Heart right ventricle (tissue), 16 donors: ENCODE measurements at regions not wholly inside any gene's neighbourhood (a gene's known extent, or its start where the extent isn't known, plus 50 kb on each side); places are given as distances from the start of the nearest gene placed in this dataset.

Experiments
- ATAC-seq, 8 donors: fragments of 200-7000 bp; cut with Tn5 transposase; one replicate each; pipeline ENCODE4 v1.9.1; 2020; ENCODE audit warnings: mild to moderate bottlenecking in 8 of 8, moderate library complexity in 8 of 8, moderate number of reproducible peaks in 1 of 8
- DNase-seq, 2 donors: peaks; one replicate each; pipeline ENCODE4 v3.0.0-alpha.2; 2020
- H3K27ac ChIP-seq, 10 donors: fragments of 200-600 bp; sonication (generic) in 2 of 10; one replicate each; pipeline versions ENCODE4 v1.5.0 to v1.8.0; 2020 to 2022; ENCODE audit warnings: mild to moderate bottlenecking in 3 of 10
- H3K27me3 ChIP-seq, 7 donors: fragments of 200-600 bp; one replicate each; pipeline ENCODE4 v1.8.0; 2021 to 2022; ENCODE audit warnings: mild to moderate bottlenecking in 2 of 7
- H3K36me3 ChIP-seq, 9 donors: fragments of 200-600 bp; sonication (generic) in 1 of 9; one replicate each; pipeline versions ENCODE4 v1.5.0 to v1.8.0; 2020 to 2022; ENCODE audit warnings: mild to moderate bottlenecking in 2 of 9
- H3K4me1 ChIP-seq, 9 donors: fragments of 200-600 bp; sonication (generic) in 1 of 9; one replicate each; pipeline versions ENCODE4 v1.5.0 to v1.8.0; 2020 to 2022; ENCODE audit warnings: mild to moderate bottlenecking in 4 of 9
- H3K4me3 ChIP-seq, 10 donors: fragments of 200-600 bp; sonication (generic) in 2 of 10; one replicate each; pipeline versions ENCODE4 v1.5.0 to v1.8.0; 2020 to 2022; ENCODE audit warnings: mild to moderate bottlenecking in 7 of 10, moderate library complexity in 2 of 10
- H3K9me3 ChIP-seq, 11 donors: fragments of 200-600 bp in 10 of 11; sonication (generic) in 2 of 11; one replicate each; pipeline versions ENCODE4 v1.5.0 to v1.8.0; 2013 to 2022; ENCODE audit warnings: mild to moderate bottlenecking in 2 of 11, control low read depth in 1 of 11, moderate library complexity in 1 of 11
- WGBS, 2 donors: extraction: QIAGEN DNeasy Blood & Tissue Kit; methylation state at CpG; one replicate each; pipeline ENCODE4 v1.1.7; 2013; ENCODE audit warnings: inconsistent platforms in 1 of 2; 5-methylcytosine and 5-hydroxymethylcytosine counted together
- intact Hi-C, 10 donors: fragments of 100-400 bp; cut with DNase I; formaldehyde crosslinking; loops; one replicate each; pipeline versions ENCODE4 v1.11.1 to v1.14.2; 2022
- TF ChIP-seq, protein P1 (sequence below), 9 donors: fragments of 200-600 bp; sonication (generic) in 2 of 9; IDR thresholded peaks; one replicate each; pipeline versions ENCODE4 v1.5.0 to v1.8.0; 2021 to 2022; ENCODE audit warnings: antibody characterized with exemption in 9 of 9, mild to moderate bottlenecking in 5 of 9, moderate library complexity in 1 of 9
- donor health status: Arrhythmogenic right ventricular cardiomyopathy.
- donor health status: ischemic (EF 13 %, LVEDD 7.1; RV severe dilation, severe dysfunction).
- donor health status: healthy with polysubstance abuse.
- donor health status: DM: no; HTN: yes; CAD: no.
- donor health status: DM: no; HTN: no; CAD: no.
- donor health status: ischemic (EF 25% LVEDD 6.9; RV normal size, moderate dysfunction).
- donor health status: ischemic (EF 25% LVEDD 5.7; RV mildly dilated, moderate dysfunction).
- donor health status: healthy.
- donor health status: DM: yes; HTN: yes; CAD: no.
- donor health status: Ischemic cardiomyopathy.
- donor health status: ischemic (EF 35%, LVEDD 5.7; RV mildly dilated, moderate dysfunction).
- donor health status: nonischemic (EF 11% LVEDD 7.7; RV severe dilation, severe dysfunction).
- donor health status: DM: yes; HTN: yes; CAD: no.
- donor health status: PGD.
- donor health status: ischemic (EF 29% LVEDD 5.4; RV normal size, mild dysfunction).
- donor health status: nonischemic (EF 23%, LVEDD 6.1; RV moderate dilation, normal function).

DNA sequence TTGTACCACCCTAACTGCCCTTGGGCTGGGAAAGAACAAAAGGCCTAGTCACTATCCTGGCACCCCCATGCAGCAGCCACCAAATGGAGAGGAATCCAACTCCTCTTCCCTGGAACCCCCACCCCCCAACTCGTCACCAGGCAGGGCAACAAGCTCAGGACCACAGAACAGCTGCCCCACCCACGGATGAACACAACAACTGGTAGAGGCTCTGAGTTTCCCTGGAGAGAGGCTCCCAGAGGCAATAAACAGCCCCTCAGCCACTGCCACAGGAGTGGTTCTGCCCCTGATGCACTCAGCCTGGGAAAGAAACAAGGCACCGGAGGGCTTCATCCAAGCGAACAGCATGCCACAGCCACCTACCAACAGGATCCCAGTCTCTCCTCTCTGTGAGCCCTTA is 778.4 kb upstream of the FAT3 start:
- Histone ChIP-seq H3K9me3 (peaks cover 0 to 7% (median 0%) of the 10 kb centered on the region in 11 donors), H3K27me3 (no peaks in the 10 kb centered on the region), H3K27ac (no peak overlapping the region), H3K4me1 (no peaks in the 10 kb centered on the region), H3K4me3 (no peak overlapping the region), H3K36me3 (no peaks in the 10 kb centered on the region)
- DNase-seq = no peak
- intact Hi-C loops = no loop called here
- no peak for ATAC-seq
- TF ChIP-seq, protein P1, sequence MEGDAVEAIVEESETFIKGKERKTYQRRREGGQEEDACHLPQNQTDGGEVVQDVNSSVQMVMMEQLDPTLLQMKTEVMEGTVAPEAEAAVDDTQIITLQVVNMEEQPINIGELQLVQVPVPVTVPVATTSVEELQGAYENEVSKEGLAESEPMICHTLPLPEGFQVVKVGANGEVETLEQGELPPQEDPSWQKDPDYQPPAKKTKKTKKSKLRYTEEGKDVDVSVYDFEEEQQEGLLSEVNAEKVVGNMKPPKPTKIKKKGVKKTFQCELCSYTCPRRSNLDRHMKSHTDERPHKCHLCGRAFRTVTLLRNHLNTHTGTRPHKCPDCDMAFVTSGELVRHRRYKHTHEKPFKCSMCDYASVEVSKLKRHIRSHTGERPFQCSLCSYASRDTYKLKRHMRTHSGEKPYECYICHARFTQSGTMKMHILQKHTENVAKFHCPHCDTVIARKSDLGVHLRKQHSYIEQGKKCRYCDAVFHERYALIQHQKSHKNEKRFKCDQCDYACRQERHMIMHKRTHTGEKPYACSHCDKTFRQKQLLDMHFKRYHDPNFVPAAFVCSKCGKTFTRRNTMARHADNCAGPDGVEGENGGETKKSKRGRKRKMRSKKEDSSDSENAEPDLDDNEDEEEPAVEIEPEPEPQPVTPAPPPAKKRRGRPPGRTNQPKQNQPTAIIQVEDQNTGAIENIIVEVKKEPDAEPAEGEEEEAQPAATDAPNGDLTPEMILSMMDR (IDR thresholded peaks at IDR 0.05) = no peak
- 76 to 78% methylated on average over 4 of the region's 4 CpGs for WGBS, 2 donors

DNA sequence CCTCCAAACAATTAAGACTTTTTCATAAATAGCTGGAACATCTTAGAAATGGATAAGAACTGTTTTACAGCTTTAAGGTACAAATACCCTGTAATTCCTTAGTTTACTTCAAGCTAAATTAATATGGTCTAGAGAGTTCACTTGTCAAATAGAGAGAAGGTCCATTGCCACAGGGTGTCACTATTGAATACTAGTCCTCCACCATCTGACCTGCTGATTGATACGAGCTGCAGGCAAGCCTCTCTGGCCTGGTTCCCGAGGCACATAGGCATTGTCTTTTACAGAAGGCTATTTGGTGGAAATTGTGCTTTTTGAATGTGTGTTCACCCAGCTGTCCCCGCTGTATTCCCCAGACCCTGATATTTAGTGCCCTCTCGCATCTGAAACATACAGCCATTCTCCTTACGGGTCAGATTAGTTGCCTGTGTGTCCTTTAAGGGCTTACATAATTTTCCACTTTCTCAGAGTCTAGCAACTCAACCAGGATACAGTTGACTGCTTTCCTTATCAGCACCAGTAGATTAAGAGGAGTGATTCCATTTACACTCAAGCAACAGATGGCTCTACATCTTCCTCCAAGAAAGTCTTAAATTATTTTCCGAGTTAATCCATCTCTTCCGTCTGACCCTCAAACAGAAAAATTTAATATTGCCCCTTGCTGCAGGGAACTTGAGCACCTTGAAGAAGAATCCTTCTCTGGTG is 788.8 kb upstream of the FAT3 start:
- TF ChIP-seq, protein P1 (IDR thresholded peaks at IDR 0.05) = no peak
- Histone ChIP-seq H3K4me3 (no peak overlapping the region), H3K27ac (no peak overlapping the region), H3K36me3 (no peaks in the 10 kb centered on the region), H3K4me1 (no peaks in the 10 kb centered on the region), H3K27me3 (no peaks in the 10 kb centered on the region), H3K9me3 (peaks cover 0 to 4% (median 0%) of the 10 kb centered on the region in 11 donors)
- 46 to 57% methylated on average over 7 of the region's 7 CpGs for WGBS, 2 donors
- DNase-seq = no peak
- intact Hi-C loops = no loop called here
- no peak for ATAC-seq

DNA sequence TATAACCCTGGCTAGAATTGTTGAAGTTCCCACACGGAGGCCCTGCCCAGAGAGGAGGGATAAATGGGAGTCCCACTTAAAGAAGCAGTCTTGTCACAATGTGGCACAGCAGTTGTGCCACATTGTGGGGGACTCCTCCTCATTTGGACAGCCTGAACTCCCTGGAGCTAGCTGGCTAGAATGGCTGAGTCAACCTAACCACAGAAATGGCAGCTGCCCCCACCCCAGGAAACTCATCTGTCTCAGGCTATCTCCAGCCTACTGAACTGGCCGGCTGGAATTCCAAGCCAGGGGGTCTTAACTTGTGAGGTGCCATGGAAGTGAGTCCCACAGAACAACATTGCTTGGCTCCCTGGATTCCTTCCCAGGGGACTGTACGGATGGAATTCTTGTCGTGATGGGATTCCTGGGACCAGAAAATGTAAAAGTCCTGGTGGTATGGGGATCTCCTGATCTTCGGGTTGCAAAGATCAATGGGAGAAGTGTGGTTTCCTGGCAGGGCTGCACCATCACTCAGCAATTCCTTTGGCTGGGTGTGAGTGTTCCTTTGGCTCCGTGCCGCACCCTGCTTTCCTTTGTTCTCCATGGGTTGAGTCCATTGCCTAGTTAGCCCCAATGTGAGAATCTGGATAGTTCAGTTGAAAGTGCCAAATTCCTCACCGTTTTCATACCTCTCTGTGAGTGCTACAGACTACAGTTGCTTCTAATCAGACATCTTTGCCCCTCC is 791.2 kb upstream of the FAT3 start:
- ATAC-seq (no peak), DNase-seq (no peak)
- no peaks in the 10 kb centered on the region for H3K36me3 ChIP-seq
- no peaks in the 10 kb centered on the region for H3K27me3 ChIP-seq
- intact Hi-C loops = no loop called here
- H3K4me3 ChIP-seq = no peak overlapping the region
- no peak overlapping the region for H3K27ac ChIP-seq
- TF ChIP-seq, protein P1 (IDR thresholded peaks at IDR 0.05) = no peak
- 79 to 84% methylated on average over 8 of the region's 8 CpGs for WGBS, 2 donors
- peaks cover 0 to 4% (median 0%) of the 10 kb centered on the region in 11 donors for H3K9me3 ChIP-seq
- H3K4me1 ChIP-seq = no peaks in the 10 kb centered on the region

DNA sequence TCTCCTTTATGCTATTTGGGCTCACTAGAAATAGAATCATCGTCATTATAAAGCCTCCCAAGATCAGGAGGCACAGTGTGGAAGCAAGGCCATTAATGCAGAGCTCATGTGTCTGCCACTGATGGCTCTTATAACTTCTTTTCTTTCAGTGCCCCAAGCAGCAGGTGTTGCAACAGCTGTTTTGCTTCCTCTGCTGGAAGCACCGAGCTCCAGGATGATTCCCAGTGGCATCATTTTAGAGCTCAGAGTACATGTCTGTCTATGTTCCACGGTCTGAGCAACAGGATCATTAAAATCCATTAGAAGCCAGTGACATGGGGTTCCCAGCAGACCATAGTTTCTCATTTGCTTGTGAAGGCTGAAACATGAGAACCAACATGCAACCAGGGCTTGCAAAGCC is 803.0 kb upstream of the FAT3 start:
- Histone ChIP-seq H3K9me3 (no peaks in the 10 kb centered on the region), H3K4me3 (no peak overlapping the region), H3K4me1 (no peaks in the 10 kb centered on the region), H3K27ac (no peak overlapping the region), H3K36me3 (no peaks in the 10 kb centered on the region), H3K27me3 (no peaks in the 10 kb centered on the region)
- intact Hi-C loops = no loop called here
- 49 to 58% methylated on average over 3 of the region's 3 CpGs for WGBS, 2 donors
- no peak for ATAC-seq
- TF ChIP-seq, protein P1 (IDR thresholded peaks at IDR 0.05) = no peak
- DNase-seq = no peak
